ENCODE measurements at regions not wholly inside any gene's neighbourhood (a gene's known extent, or its start where the extent isn't known, plus 50 kb on each side); places are given as distances from the start of the nearest gene placed in this dataset.

DNA sequence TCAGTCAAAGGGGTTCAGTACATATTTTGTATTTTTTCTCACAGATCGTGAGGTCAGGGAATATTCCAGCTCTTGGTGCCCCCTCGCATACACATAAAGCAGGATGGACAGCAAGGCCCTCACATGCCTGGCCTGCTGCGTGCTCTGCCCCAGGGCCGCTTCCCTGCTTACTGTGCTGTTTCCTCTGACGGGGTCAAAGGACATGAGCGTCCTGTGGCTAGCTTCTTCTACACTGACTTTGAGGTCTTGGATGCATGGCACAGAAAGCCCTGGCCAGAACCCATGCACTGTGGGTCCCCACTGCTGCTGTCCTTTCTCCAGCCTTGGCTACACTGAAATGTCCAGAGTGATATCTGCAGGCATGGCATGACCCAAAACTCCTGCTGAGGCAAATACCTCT lies 92.5 kb upstream of the GGTLC1 start:
- TF ChIP-seq, protein P1, sequence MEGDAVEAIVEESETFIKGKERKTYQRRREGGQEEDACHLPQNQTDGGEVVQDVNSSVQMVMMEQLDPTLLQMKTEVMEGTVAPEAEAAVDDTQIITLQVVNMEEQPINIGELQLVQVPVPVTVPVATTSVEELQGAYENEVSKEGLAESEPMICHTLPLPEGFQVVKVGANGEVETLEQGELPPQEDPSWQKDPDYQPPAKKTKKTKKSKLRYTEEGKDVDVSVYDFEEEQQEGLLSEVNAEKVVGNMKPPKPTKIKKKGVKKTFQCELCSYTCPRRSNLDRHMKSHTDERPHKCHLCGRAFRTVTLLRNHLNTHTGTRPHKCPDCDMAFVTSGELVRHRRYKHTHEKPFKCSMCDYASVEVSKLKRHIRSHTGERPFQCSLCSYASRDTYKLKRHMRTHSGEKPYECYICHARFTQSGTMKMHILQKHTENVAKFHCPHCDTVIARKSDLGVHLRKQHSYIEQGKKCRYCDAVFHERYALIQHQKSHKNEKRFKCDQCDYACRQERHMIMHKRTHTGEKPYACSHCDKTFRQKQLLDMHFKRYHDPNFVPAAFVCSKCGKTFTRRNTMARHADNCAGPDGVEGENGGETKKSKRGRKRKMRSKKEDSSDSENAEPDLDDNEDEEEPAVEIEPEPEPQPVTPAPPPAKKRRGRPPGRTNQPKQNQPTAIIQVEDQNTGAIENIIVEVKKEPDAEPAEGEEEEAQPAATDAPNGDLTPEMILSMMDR (IDR thresholded peaks at IDR 0.05), result no peak
- TF ChIP-seq POLR2A (IDR thresholded peaks at IDR 0.05), result no peak
